HG03457 (cell line): ENCODE measurements at regions not wholly inside any gene's neighbourhood (a gene's known extent, or its start where the extent isn't known, plus 50 kb on each side); places are given as distances from the start of the nearest gene placed in this dataset.
"Not testable (repeated sequence)": the region's sequence is repeated elsewhere in the genome, so short reads cannot be mapped to it uniquely, and the experiment has no call there.

Experiments used
- ATAC-seq: cut with Tn5 transposase; IDR thresholded peaks from one replicate; pipeline ENCODE4 v1.9.1; 2021; ENCODE audit warnings: moderate number of reproducible peaks; ENCODE audit not compliant: unreplicated experiment

DNA sequence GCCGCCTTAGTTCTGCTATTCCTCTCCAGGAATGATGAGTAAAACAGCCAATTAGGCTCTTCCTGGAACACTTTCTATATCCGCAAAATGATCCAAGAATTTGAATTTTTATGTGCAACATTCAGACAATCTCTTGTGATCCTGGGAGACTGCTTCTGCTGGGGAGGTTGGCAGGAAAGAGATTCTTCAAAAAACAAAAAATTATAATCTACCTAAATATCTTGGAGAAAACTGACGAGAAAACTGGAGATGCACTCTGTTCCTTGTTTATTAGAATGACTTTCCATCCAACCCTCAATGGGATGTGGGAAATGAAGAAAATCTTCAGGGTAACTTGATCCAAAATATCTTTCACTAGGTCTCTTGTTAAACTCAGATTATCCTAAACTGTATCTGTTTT lies 346.3 kb upstream of the UBE2E2 start:
- ATAC-seq: no peak

- no peak for ATAC-seq
Observed at GRCh38 chr3:22858486-22858885, 344.6 kb upstream of the UBE2E2 start.

DNA sequence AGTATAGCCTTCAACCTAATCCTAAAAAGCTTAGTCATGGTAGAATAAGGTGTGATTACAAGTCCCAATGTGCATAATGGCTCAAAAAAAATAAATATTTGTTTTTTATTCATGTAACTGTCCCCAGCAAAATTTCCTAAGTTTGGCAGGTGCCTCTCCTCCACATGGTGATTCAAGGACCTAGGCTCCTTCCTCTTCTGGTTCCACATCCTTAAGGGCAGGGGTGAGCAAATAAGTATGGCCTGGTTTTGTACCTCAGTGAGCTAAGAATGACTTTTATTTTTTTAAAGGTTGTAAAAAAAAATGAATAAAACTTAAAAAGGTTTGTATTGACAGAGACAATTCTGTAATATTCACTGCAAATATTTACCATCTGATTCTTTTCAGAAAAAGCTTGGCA lies 343.5 kb upstream of the UBE2E2 start:
- no peak for ATAC-seq

- no peak for ATAC-seq
Observed at GRCh38 chr3:22861426-22861825, 341.7 kb upstream of the UBE2E2 start.

DNA sequence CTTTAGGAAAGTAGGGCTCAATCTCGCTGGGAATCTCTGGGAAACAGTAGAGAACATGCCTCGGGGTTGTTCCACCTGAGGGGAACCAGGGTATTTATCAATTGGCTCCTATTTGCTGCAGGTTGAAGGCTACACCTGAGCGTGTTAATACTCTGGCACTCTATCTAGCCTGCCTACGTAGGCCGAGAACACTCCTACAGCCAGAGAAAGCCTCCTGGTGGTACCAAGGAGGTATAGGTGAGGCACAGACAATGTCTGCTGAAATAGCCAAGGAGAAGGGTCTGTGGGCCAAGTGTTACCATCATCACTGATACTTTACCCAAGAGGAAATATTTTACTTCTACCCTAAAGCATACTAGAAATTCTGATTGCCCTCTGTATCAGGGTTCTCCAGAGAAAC lies 341.0 kb upstream of the UBE2E2 start:
- no peak for ATAC-seq

- not testable (repeated sequence) for ATAC-seq
Observed at GRCh38 chr3:22882834-22883233, 320.3 kb upstream of the UBE2E2 start.

DNA sequence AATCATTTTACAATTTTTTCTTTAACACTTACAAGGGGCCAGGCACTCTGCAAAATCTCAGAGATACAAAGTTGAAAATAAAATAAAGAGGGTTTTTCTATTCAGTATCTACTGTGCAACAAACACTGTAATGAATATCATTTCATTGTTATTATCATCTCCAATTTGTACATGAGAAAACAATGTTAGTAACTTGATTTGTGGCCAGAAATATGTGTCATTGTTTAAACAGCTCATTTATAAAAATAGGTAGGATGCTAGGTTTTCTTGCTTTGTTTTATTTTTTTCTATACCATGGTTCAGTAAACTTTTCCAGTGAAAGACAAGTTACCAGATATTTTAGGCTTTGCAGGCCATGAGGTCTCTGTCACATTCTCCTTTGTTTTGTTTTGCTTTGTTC lies 318.1 kb upstream of the UBE2E2 start:
- no peak for ATAC-seq

DNA sequence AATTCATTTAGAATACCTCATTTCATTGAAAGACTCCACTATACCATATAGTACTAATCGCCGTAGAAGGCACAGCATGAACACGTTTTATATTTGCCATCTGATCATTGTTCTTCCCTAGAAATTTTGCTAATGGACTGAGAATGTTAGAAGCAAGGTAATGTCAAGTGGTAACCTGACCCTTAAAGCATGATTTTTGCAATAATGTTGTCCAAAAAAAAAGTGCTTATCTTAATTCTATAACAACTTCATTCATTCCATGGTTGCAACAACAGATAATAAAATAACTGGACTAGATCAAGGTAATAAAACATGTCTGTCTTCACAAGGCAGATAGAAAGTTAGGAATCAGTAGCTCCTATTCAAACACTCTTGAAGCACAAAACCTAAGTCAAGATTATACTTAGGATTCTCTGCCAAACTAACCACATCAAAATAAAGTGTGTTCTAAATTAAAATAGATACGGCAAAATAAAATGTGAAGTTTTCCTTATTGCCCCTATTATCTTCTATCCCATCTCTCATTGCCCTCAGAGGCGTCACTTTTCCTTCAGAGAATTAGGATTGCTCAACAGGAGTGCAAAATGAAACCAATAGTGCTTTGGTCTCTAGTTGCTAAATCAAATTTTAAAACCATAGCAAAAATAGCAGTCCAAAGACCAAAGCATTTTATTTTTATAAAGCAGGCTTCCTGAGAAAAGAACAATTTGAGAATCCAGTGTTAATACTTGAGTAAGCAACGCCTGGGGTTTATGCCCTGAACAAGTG lies 317.4 kb upstream of the UBE2E2 start:
- ATAC-seq: no peak

DNA sequence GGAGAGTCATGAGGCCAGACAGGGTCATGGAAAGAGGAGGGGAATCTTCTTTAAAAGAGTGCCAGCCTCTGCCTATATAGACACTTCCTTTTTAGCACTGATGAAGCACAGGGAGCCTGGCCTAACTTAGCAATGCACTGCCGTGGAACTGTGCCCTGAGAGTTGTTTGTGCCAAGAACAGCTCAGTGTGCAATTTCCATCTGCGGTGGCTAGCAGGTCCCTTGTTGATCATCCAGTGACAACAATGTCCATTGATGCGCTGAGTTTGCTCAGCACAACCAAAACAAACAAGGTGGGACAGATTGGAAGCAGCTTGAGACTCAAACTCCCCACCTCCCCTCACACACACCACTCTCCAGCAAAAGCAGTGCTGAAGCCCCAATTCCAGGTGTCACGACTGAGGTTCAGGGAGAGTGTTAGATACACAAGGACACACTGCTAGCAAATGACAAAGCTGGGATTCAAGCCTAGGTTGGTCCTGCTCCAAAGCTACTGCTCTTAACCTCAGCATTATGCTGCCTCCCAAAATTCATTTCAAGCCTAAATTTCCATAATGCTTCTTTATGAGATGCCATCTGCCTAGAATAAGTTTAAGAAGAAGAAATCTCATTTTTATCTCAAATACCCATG lies 316.6 kb upstream of the UBE2E2 start:
- ATAC-seq: no peak

DNA sequence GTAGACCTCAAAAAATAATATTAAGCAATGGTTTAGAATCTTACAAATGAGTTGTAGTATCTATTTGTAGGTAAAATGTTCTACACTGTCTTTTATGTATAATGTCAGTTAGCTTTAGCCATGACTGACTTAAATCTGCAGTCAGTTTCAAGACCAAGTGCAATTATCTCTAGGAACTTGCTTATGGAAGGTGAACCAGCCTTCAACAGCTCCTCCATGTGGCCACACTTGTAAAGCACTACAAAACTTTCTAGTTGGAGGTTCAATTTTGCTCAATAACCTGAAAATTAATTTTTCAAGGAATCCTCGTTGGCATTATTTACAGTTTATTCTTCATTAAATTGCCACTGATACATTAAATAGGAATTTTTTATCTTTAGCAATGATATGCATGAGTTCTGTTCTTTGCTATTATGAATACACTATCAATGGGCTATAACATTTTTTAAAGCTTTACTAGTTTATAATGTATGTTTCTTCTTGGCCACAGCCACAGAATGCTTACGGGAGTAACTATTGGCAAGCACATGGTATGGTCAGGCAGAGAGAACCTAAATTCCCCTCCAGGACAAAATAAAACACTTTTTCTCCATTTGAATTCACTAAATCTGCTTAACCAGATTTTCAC lies 315.3 kb upstream of the UBE2E2 start:
- ATAC-seq: no peak

DNA sequence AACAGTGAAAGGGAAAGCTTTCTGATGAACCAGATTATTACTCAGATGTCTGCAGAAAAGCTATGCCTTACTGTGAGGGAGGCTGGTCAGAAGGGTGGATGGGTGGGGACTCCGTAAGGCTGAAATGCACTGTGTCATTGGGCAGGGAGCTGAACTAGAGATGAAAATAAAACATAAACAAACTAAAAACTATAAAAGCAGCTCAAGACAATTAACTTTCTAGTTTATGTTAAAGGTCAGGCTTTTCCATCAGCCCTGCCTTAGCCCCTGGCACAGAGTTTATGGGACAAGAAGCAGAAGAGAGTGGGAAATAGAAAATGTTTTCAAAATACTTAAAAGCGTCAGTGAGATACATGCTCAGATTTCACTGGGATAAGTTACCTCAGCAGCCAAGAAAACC lies 310.0 kb upstream of the UBE2E2 start:
- ATAC-seq: no peak

DNA sequence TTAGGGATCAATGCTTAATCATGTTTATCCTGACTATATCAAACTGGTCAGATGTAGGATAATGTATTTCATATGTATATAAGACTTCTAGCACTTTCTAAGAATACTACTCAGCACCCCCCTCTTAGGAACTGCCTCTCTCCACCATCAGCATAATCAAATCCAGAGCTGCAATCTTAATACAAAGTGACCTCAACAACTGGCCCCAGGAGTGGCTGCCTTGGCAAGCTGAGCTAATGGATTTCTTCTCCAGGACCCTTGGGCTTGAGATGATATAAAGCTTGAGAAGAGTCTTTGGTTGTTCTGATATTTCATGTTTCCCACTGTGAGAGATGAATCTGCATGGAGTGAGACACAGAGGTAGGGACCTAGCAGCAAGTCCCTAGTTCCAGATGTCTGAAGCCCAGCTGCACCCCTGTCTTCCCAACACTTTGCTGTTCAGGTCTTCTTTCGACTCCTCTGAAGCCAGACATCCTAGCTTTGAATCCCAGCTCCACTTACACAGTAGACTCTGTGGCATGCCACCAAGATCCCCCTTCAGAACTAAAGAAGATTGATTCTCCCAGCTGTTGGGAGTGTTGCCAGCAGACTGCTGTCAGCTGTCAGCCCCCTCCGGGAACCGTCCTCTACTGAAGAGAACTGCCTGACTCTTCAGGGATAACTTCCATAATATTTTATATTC lies 309.3 kb upstream of the UBE2E2 start:
- ATAC-seq: no peak

DNA sequence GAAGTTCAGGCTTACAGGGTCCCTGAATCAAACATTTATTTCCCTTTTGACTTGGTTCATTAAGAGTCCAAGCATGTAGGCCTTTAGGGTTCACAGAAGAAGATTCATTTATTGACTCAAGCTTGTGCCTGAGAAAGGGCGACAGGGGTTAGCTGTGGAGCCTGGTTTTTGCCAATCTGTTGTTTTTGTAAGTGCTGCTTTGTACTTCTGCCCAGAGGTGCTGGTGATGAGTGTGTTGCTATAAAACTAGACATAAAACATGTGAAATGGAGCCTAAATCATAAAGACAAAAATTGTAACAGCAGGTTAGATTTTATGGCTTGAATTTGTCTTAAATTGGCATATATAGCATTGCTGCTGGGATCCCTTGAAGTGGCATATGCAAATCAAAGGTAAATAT lies 308.3 kb upstream of the UBE2E2 start:
- ATAC-seq: no peak

DNA sequence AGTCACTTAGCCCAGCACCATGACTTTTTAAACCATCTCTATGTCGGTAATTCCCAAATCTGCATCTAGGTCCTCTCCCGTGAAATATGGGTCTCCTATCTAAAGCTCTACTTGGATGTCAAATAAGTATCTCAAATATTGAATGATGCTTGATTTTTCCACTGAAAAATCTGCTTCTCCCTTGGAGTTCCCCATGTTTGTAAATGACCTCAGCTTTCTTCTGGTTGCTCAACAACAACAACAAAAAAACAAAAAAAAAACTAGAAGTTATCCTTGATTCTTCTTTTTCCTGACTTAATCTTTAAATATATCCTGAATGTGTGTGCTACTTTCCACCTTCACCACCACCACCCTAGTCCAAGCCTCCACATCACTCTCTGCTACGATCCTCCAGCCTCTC lies 307.5 kb upstream of the UBE2E2 start:
- no peak for ATAC-seq

- ATAC-seq: no peak
Observed at GRCh38 chr3:22898558-22898957, 304.6 kb upstream of the UBE2E2 start.

DNA sequence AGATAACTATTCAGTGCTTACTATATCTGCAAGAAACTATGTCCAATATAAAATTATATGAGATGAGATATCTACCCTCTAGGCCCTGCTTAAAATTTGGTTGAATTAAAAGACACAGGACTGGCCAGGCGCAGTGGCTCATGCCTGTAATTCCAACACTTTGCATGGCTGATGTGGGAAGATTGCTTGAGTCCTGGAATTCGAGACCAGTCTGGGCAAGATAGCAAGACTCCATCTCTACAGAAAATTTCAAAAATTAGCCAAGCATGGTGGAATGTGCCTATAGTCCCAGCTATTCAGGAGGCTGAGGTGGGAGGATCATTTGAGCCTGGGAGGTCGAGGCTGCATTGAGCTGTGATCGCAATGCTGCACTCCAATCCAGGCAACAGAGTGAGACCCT lies 303.7 kb upstream of the UBE2E2 start:
- ATAC-seq: no peak

DNA sequence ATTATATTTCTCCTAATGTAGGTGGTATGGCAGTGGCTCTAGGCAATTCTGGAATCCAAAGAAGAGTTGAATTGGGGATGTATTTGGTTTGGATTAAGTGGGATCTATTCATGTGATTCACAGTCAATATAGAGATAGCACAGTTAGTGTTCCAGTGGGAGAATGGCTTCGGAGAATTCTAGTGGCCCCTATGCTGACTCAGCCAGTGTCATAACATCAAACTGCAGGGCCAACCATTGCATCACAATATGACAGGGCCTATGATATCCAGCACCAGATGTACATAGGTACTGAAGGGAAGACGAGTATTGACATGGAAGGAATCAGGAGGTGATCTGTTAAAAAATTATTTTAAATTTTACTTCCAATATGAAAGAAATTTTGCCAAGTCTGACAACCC lies 302.8 kb upstream of the UBE2E2 start:
- ATAC-seq: no peak

DNA sequence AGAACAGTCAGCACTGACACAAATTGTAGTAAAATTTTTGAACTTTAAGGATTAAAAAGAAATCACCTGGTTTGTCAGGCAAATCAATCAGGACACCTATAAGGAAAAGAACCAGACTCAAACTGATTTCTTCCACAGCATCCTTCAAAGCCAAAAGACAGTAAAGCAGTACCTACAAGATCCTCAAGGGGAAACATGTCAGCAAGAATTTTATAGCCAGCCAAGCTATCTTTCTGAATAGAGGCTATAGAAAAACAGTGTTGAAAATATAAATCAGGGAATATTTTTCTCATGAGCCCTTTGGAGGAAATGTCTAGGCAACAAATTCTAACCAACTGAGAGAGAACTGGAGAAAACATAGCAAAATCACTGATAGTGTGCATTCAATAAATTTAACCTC lies 301.4 kb upstream of the UBE2E2 start:
- no peak for ATAC-seq

DNA sequence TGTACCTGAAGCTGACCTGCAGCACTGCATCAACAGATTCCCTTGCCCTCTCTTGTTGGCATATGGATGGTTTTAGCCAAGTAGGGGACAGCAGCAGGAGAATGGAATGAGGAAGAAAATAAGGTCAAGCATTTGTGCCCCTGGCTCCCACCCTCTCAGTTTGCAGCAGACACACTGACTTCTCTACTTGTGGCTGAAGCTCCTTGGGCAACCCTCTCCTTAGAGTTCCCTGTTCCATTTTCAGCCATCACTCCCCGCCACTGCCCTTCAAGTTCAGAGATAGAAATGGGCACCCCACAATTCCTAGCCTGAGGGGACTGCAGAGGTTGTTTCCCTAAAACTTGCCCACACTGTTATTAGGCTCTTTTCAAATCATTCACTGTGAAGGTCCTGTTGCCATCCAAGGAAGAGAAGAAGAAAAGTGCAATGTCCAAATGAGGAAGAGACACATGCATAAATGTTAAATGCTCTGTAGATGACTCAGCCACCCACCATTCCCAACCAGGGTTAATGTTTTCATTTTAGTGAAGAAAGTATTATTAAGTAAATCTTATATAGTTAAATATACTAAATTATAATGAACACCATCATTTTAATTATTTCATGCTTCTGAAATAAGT lies 295.9 kb upstream of the UBE2E2 start:
- ATAC-seq: no peak

DNA sequence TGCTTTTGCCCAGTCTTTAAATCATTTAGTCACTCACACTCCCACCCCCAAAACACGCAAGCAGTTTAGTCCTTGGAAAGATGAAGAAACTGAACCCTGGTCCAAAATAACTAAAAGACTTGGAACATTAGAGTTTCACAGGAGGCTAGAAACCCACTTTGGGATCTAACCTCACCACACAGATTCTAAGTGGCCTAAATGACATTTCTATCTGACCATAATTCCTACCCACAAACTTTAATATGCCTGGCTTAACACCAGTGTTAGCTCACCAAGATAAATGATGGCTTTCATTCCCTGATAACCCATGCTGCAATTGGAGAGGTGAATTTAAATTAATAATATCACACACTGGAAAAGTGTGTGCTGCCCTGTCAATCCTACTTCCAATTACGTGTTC lies 295.3 kb upstream of the UBE2E2 start:
- no peak for ATAC-seq

- no peak for ATAC-seq
Observed at GRCh38 chr3:22908989-22909507, 294.1 kb upstream of the UBE2E2 start.
